SK-N-SH (cell line): ENCODE measurements at regions not wholly inside any gene's neighbourhood (a gene's known extent, or its start where the extent isn't known, plus 50 kb on each side); places are given as distances from the start of the nearest gene placed in this dataset.

Experiments used
- CTCF ChIA-PET: fragments of 300-600, 350-600 bp; formaldehyde crosslinking; extraction: SDS; loops from one replicate; lab custom pipeline; 2021; lab: Yijun Ruan, JAX
- POLR2A ChIA-PET: fragments of 350-600 bp; sonication (Branson Sonifier 250); formaldehyde crosslinking; extraction: SDS; loops from one replicate; lab custom pipeline; 2020; ENCODE audit warnings: antibody characterized with exemption, inconsistent platforms; lab: Yijun Ruan, JAX
- DNase-seq: peaks from one replicate; pipeline ENCODE4 v3.0.0; 2012
- H2AFZ ChIP-seq: fragments of 200-600 bp; sonication (generic); 2 replicates; pipeline ENCODE4 v1.8.1; 2016; ENCODE audit warnings: antibody characterized with exemption, mild to moderate bottlenecking, low read depth
- H3F3A ChIP-seq: fragments of 200-600 bp; sonication (generic); replicated peaks from 2 replicates; pipeline ENCODE3; 2016; ENCODE audit warnings: antibody characterized with exemption, mild to moderate bottlenecking; ENCODE audit not compliant: insufficient read depth
- H3K27ac ChIP-seq, 2 experiments: fragments of 200-500 bp in 1 of 2; fragments of 200-600 bp in 1 of 2; sonication (Bioruptor generic) in 1 of 2; sonication (generic), shearing (Covaris generic) in 1 of 2; 2 replicates each; pipeline versions ENCODE4 v1.5.1 to v1.6.1; 2014 to 2016; ENCODE audit warnings: low read depth in 2 of 2, inconsistent platforms in 1 of 2, low read length in 1 of 2, mild to moderate bottlenecking in 1 of 2, mixed read lengths in 1 of 2
- H3K27me3 ChIP-seq: fragments of 200-600 bp; sonication (generic), shearing (Covaris generic); 2 replicates; pipeline ENCODE4 v1.6.1; 2016; ENCODE audit warnings: mixed run types; ENCODE audit not compliant: insufficient read depth
- H3K36me3 ChIP-seq, 2 experiments: fragments of 200-500 bp in 1 of 2; fragments of 200-600 bp in 1 of 2; sonication (Bioruptor generic) in 1 of 2; sonication (generic) in 1 of 2; replicated peaks in 1 of 2; 2 replicates each; pipeline versions ENCODE3 to v1.5.1; 2014 to 2016; ENCODE audit warnings: low read length in 1 of 2, mild to moderate bottlenecking in 1 of 2; ENCODE audit not compliant: insufficient read depth in 2 of 2, control insufficient read depth in 1 of 2
- H3K4me1 ChIP-seq, 2 experiments: fragments of 200-500 bp in 1 of 2; fragments of 200-600 bp in 1 of 2; sonication (Bioruptor generic) in 1 of 2; sonication (generic), shearing (Covaris generic) in 1 of 2; 2 replicates each; pipeline versions ENCODE4 v1.5.1 to v1.6.1; 2014 to 2016; ENCODE audit warnings: low read depth in 1 of 2, low read length in 1 of 2, mixed run types in 1 of 2; ENCODE audit not compliant: insufficient read depth in 2 of 2, control insufficient read depth in 1 of 2
- H3K4me2 ChIP-seq: fragments of 200-600 bp; sonication (generic), shearing (Covaris generic); 2 replicates; pipeline ENCODE4 v1.6.1; 2017; ENCODE audit warnings: mixed run types
- H3K4me3 ChIP-seq, 2 experiments: fragments of 200-500 bp in 1 of 2; fragments of 200-600 bp in 1 of 2; sonication (Bioruptor generic) in 1 of 2; sonication (generic), shearing (Covaris generic) in 1 of 2; 2 replicates each; pipeline versions ENCODE4 v1.5.1 to v1.8.1; 2014 to 2016; ENCODE audit warnings: low read depth in 2 of 2, inconsistent platforms in 1 of 2, low read length in 1 of 2, mild to moderate bottlenecking in 1 of 2, mixed read lengths in 1 of 2, moderate library complexity in 1 of 2
- H3K79me2 ChIP-seq: fragments of 200-600 bp; sonication (generic); 2 replicates; pipeline ENCODE4 v1.8.1; 2017; ENCODE audit warnings: mild to moderate bottlenecking; ENCODE audit not compliant: insufficient read depth
- H3K9ac ChIP-seq: fragments of 200-600 bp; sonication (generic); 2 replicates; pipeline ENCODE4 v1.6.1; 2017; ENCODE audit warnings: mixed run types
- H3K9me2 ChIP-seq: fragments of 200-600 bp; sonication (generic); 2 replicates; pipeline ENCODE4 v1.6.1; 2017; ENCODE audit warnings: mixed run types
- H3K9me3 ChIP-seq: fragments of 200-600 bp; sonication (generic); 2 replicates; pipeline ENCODE4 v1.6.1; 2017; ENCODE audit warnings: mixed run types, mild to moderate bottlenecking, moderate library complexity
- H4K20me1 ChIP-seq: fragments of 200-600 bp; sonication (generic); 2 replicates; pipeline ENCODE4 v1.6.1; 2017; ENCODE audit warnings: mild to moderate bottlenecking, mixed run types; ENCODE audit not compliant: insufficient read depth
- ELF1 ChIP-seq: IDR thresholded peaks from 2 replicates; pipeline ENCODE4 v1.4.0; 2012
- EZH2phosphoT487 ChIP-seq: fragments of 200-600 bp; sonication (generic); IDR thresholded peaks from 2 replicates; pipeline ENCODE4 v1.6.1; 2017; ENCODE audit warnings: low read depth, mixed run types, mild to moderate bottlenecking, antibody characterized with exemption, moderate library complexity, borderline replicate concordance
- FOXJ3 ChIP-seq: sonication (generic); formaldehyde crosslinking; IDR thresholded peaks from 2 replicates; pipeline ENCODE4 v1.5.1; 2020; ENCODE audit warnings: mild to moderate bottlenecking, missing genetic modification reagents
- GABPA ChIP-seq: IDR thresholded peaks from 2 replicates; pipeline ENCODE4 v1.4.0; 2012; ENCODE audit warnings: low read depth, mild to moderate bottlenecking
- GATA2 ChIP-seq: sonication (generic); formaldehyde crosslinking; IDR thresholded peaks from 2 replicates; pipeline ENCODE4 v1.5.0; 2020; ENCODE audit warnings: mild to moderate bottlenecking, missing genetic modification reagents
- NFIC ChIP-seq: IDR thresholded peaks from 2 replicates; pipeline ENCODE4 v1.4.0; 2012; ENCODE audit warnings: borderline replicate concordance
- RCOR1 ChIP-seq: fragments of 150-350 bp; IDR thresholded peaks from 2 replicates; pipeline ENCODE4 v1.6.1; 2017; ENCODE audit warnings: antibody characterized with exemption, low read length
- RFX5 ChIP-seq: IDR thresholded peaks from 2 replicates; pipeline ENCODE4 v1.6.1; 2012; ENCODE audit warnings: mild to moderate bottlenecking, improper control_type of control experiment, low read length
- RXRA ChIP-seq: IDR thresholded peaks from 2 replicates; pipeline ENCODE4 v1.4.0; 2012; ENCODE audit warnings: low read depth, mild to moderate bottlenecking, borderline replicate concordance
- SMC3 ChIP-seq: IDR thresholded peaks from 2 replicates; pipeline ENCODE4 v1.6.1; 2012; ENCODE audit warnings: low read depth, low read length, improper control_type of control experiment
- TCF12 ChIP-seq: IDR thresholded peaks from 2 replicates; pipeline ENCODE4 v1.4.0; 2012
- TEAD4 ChIP-seq: IDR thresholded peaks from 2 replicates; pipeline ENCODE4 v1.4.0; 2012; ENCODE audit warnings: mild to moderate bottlenecking, borderline replicate concordance; ENCODE audit not compliant: insufficient read depth
- WGBS: methylation state at CpG from one replicate; pipeline ENCODE4 v1.1.6; 2017; ENCODE audit warnings: low lambda C conversion rate; 5-methylcytosine and 5-hydroxymethylcytosine counted together
- TF ChIP-seq, protein P1 (sequence below): IDR thresholded peaks from 2 replicates; pipeline ENCODE4 v1.4.0; 2012; ENCODE audit warnings: low read depth, borderline replicate concordance
- TF ChIP-seq, protein P2 (sequence below): fragments of 150-350 bp; IDR thresholded peaks from 2 replicates; pipeline ENCODE4 v1.6.1; 2016; ENCODE audit warnings: mild to moderate bottlenecking, low read depth, low read length
- TF ChIP-seq, protein P3 (sequence below): fragments of 200-600 bp; sonication (generic); IDR thresholded peaks from 2 replicates; pipeline ENCODE4 v1.6.1; 2017; ENCODE audit warnings: antibody characterized with exemption, mild to moderate bottlenecking, moderate library complexity
- TF ChIP-seq, protein P4 (sequence below): IDR thresholded peaks from 2 replicates; pipeline ENCODE4; 2012

DNA sequence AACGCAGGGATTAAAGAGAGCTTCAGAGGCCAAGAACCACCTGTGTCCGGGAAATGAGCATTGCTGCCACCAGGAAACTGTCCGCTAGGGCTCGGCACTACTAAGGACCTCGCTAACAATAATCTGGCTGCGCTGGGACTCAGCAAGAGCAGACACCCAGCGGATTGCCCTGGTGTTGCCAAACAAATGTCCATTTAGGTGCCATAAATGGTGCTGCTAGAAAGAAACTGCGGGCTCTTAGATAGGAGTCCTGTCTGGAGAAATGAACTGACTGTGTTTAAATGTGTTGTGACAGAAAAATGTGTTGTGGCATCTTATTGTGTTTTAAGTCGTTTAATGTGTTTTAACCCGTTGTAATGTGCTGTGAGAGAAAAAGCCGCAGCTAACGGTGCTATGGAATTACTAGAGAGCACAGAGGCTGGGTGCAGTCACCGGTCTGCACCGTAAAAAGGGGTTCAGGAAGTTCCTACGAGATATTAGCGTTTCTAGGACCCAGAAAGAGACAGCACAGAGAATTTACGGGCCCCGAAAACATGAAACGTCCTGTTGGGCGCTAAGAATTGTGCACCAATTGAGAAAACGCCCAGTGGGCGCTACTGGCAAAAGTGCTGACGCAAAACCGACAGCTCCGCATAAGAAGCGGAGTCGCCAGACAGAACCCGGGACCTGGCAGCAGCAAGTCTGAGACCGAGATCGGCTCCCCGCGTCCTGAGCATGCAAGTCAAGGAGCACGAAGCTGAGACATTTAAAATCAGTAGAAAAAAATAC is 90.6 kb downstream of the ANXA2R start:
- CTCF ChIA-PET: interaction anchor here (0.7 to 1.6 kb wide), 3 partner anchors 41 to 48 kb away, joined by 3 read pairs; no protein-coding TSS in a partner anchor
- DNase-seq: peak; percentile 68

DNA sequence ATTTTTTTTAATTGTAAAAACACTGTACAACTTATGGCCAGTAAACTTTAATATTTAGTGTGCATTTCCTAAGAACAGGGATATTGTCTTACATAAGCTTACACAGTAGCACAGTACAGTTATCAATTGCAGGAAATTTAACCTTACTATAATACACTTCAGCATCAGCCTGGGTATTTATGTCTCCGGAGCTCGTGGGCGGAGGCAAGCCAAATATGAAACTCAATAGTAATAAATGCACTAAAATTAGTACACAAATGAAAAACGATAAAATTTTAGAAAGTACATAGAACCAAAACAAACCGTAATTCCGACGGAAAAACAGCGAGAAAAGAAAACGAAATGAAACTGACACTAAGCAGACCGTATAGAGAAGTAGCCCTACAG is 91.2 kb downstream of the ANXA2R start:
- Histone ChIP-seq H3K4me2 (peak overlapping the region; percentile 79), H3K27ac (peak overlapping the region in 1 of 2 experiments; percentile 93; a peak in 3 of 4 replicates), H4K20me1 (no peaks in the 10 kb centered on the region), H3K4me3 (peak overlapping the region in 1 of 2 experiments; percentile 24; a peak in 1 of 4 replicates), H3K27me3 (peaks cover 32% of the 10 kb centered on the region)
- TF ChIP-seq SMC3 (no peak), TCF12 (no peak), GABPA (no peak), RCOR1 (no peak), RXRA (no peak), ELF1 (no peak), GATA2 (CRISPR knock-in tag) (no peak), FOXJ3 (CRISPR knock-in tag) (no peak), EZH2phosphoT487 (no peak), RFX5 (no peak), NFIC (no peak)
- TF ChIP-seq, protein P1, sequence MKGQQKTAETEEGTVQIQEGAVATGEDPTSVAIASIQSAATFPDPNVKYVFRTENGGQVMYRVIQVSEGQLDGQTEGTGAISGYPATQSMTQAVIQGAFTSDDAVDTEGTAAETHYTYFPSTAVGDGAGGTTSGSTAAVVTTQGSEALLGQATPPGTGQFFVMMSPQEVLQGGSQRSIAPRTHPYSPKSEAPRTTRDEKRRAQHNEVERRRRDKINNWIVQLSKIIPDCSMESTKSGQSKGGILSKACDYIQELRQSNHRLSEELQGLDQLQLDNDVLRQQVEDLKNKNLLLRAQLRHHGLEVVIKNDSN: no peak
- TF ChIP-seq, all 33 proteins: peak for 0
- DNase-seq: no peak
- no peaks in the 10 kb centered on the region for H3K9me3 ChIP-seq
- no peak overlapping the region for H3K9ac ChIP-seq
- H3K4me1 ChIP-seq: no peaks in the 10 kb centered on the region; a peak in 2 of 4 replicates
- no peaks in the 10 kb centered on the region for H3K36me3 ChIP-seq
- H3F3A ChIP-seq: peaks cover 32% of the 10 kb centered on the region
- CTCF ChIA-PET: interaction anchor here (1.3 to 1.6 kb wide), 2 partner anchors 47 kb away, joined by 3 read pairs; no protein-coding TSS in a partner anchor
- no peaks in the 10 kb centered on the region for H3K9me2 ChIP-seq
- 5% methylated on average over 10 of the region's 10 CpGs for WGBS
- POLR2A ChIA-PET: no interaction called here
- peak overlapping the region; percentile 72 for H2AFZ ChIP-seq
- no peaks in the 10 kb centered on the region for H3K79me2 ChIP-seq

More for the DNA sequence above, 90.6 kb downstream of the ANXA2R start:
- H3K79me2 ChIP-seq: no peaks in the 10 kb centered on the region
- TF ChIP-seq, protein P2, sequence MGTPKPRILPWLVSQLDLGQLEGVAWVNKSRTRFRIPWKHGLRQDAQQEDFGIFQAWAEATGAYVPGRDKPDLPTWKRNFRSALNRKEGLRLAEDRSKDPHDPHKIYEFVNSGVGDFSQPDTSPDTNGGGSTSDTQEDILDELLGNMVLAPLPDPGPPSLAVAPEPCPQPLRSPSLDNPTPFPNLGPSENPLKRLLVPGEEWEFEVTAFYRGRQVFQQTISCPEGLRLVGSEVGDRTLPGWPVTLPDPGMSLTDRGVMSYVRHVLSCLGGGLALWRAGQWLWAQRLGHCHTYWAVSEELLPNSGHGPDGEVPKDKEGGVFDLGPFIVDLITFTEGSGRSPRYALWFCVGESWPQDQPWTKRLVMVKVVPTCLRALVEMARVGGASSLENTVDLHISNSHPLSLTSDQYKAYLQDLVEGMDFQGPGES: no peak
- TF ChIP-seq TEAD4: no peak
- TF ChIP-seq, protein P3, sequence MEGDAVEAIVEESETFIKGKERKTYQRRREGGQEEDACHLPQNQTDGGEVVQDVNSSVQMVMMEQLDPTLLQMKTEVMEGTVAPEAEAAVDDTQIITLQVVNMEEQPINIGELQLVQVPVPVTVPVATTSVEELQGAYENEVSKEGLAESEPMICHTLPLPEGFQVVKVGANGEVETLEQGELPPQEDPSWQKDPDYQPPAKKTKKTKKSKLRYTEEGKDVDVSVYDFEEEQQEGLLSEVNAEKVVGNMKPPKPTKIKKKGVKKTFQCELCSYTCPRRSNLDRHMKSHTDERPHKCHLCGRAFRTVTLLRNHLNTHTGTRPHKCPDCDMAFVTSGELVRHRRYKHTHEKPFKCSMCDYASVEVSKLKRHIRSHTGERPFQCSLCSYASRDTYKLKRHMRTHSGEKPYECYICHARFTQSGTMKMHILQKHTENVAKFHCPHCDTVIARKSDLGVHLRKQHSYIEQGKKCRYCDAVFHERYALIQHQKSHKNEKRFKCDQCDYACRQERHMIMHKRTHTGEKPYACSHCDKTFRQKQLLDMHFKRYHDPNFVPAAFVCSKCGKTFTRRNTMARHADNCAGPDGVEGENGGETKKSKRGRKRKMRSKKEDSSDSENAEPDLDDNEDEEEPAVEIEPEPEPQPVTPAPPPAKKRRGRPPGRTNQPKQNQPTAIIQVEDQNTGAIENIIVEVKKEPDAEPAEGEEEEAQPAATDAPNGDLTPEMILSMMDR: peak; percentile 64
- no peak for TF ChIP-seq RXRA
- TF ChIP-seq TCF12: peak; percentile 13; the same call in 1 of the 2 replicates
- TF ChIP-seq, protein P4, sequence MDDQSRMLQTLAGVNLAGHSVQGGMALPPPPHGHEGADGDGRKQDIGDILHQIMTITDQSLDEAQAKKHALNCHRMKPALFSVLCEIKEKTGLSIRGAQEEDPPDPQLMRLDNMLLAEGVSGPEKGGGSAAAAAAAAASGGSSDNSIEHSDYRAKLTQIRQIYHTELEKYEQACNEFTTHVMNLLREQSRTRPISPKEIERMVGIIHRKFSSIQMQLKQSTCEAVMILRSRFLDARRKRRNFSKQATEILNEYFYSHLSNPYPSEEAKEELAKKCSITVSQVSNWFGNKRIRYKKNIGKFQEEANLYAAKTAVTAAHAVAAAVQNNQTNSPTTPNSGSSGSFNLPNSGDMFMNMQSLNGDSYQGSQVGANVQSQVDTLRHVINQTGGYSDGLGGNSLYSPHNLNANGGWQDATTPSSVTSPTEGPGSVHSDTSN: no peak
- no peak for TF ChIP-seq ELF1
- H2AFZ ChIP-seq: peak overlapping the region; percentile 72
- peak overlapping the region; percentile 54 to 93; a peak in 3 of 4 replicates for H3K27ac ChIP-seq
- H3K4me2 ChIP-seq: peak overlapping the region; percentile 79
- POLR2A ChIA-PET: no interaction called here
- H3K4me1 ChIP-seq: no peaks in the 10 kb centered on the region; a peak in 2 of 4 replicates
- H3K9me3 ChIP-seq: no peaks in the 10 kb centered on the region
- no peaks in the 10 kb centered on the region for H3K36me3 ChIP-seq
- H4K20me1 ChIP-seq: no peaks in the 10 kb centered on the region
- peak overlapping the region; percentile 64; the same call in 1 of the 2 replicates for H3K9ac ChIP-seq
- peak overlapping the region; percentile 11 to 24; a peak in 2 of 4 replicates for H3K4me3 ChIP-seq
- H3K27me3 ChIP-seq: peaks cover 38% of the 10 kb centered on the region
- no peaks in the 10 kb centered on the region for H3K9me2 ChIP-seq
- peaks cover 32% of the 10 kb centered on the region for H3F3A ChIP-seq
- WGBS: 7% methylated on average over 33 of the region's 33 CpGs
